ENCODE measurements at regions not wholly inside any gene's neighbourhood (a gene's known extent, or its start where the extent isn't known, plus 50 kb on each side); places are given as distances from the start of the nearest gene placed in this dataset.
"Not testable (repeated sequence)": the region's sequence is repeated elsewhere in the genome, so short reads cannot be mapped to it uniquely, and the experiment has no call there.

GRCh38 chr5:7274203-7274602 lies 121.7 kb upstream of the ADCY2 start:
- H3K4me1 ChIP-seq (ENCODE audit: control insufficient read depth, insufficient read depth, low read depth, low read length): no peaks in the 10 kb centered on the region
- no peak overlapping the region for H3K4me2 ChIP-seq (ENCODE audit: low read length, poor library complexity, severe bottlenecking)
- no peak overlapping the region for H4K8ac ChIP-seq (ENCODE audit: low read length)
- no peak overlapping the region for H2AK5ac ChIP-seq (ENCODE audit: low read length, severe bottlenecking)
- H3K4me3 ChIP-seq (ENCODE audit: insufficient read depth in 1 of 2, low read depth in 1 of 2, low read length in 2 of 2): no peak overlapping the region
- no peak overlapping the region for H3K4ac ChIP-seq (ENCODE audit: low read depth in 1 of 2, low read length in 2 of 2)
- 76% methylated on average over 6 of the region's 6 CpGs for WGBS
- H2AFZ ChIP-seq (ENCODE audit: low read depth, low read length): no peak overlapping the region
- no peak for DNase-seq
- no peak overlapping the region for H2BK15ac ChIP-seq (ENCODE audit: low read depth, poor library complexity, severe bottlenecking)
- H2BK12ac ChIP-seq (ENCODE audit: low read length in 2 of 2): no peak overlapping the region
- H2BK5ac ChIP-seq (ENCODE audit: low read depth, low read length, poor library complexity, severe bottlenecking): no peak overlapping the region
- H3K14ac ChIP-seq (ENCODE audit: low read length in 2 of 2): no peak overlapping the region
- H3K9me3 ChIP-seq (ENCODE audit: control insufficient read depth, low read length): no peaks in the 10 kb centered on the region
- H3K36me3 ChIP-seq (ENCODE audit: control insufficient read depth in 1 of 2, insufficient read depth in 2 of 2, low read depth in 1 of 2, low read length in 2 of 2): no peaks in the 10 kb centered on the region
- no peak overlapping the region for H2BK120ac ChIP-seq (ENCODE audit: low read depth, low read length)
- no peak overlapping the region for H4K91ac ChIP-seq (ENCODE audit: low read length)
- H3K18ac ChIP-seq (ENCODE audit: low read depth in 1 of 2, low read length in 2 of 2): no peak overlapping the region
- no peak overlapping the region for H3K9ac ChIP-seq (ENCODE audit: low read length)
- H3K79me1 ChIP-seq (replicated peaks; ENCODE audit: low read length, poor library complexity, severe bottlenecking): no peaks in the 10 kb centered on the region
- H3K27me3 ChIP-seq (ENCODE audit: control insufficient read depth in 1 of 2, insufficient read depth in 1 of 2, low read length in 2 of 2): no peaks in the 10 kb centered on the region
- H3K23ac ChIP-seq (ENCODE audit: low read length in 2 of 2): no peak overlapping the region
- no peak overlapping the region for H3K27ac ChIP-seq (ENCODE audit: low read length, poor library complexity, severe bottlenecking)

- not testable (repeated sequence) for H3K4ac ChIP-seq (ENCODE audit: low read depth in 1 of 2, low read length in 2 of 2); H3K4me2 ChIP-seq (ENCODE audit: low read length, poor library complexity, severe bottlenecking); H3K36me3 ChIP-seq (ENCODE audit: control insufficient read depth in 1 of 2, insufficient read depth in 2 of 2, low read depth in 1 of 2, low read length in 2 of 2); H3K14ac ChIP-seq (ENCODE audit: low read length in 2 of 2); H2BK15ac ChIP-seq (ENCODE audit: low read depth, poor library complexity, severe bottlenecking); H3K9ac ChIP-seq (ENCODE audit: low read length); H3K18ac ChIP-seq (ENCODE audit: low read depth in 1 of 2, low read length in 2 of 2); H3K27me3 ChIP-seq (ENCODE audit: control insufficient read depth in 1 of 2, insufficient read depth in 1 of 2, low read length in 2 of 2); H3K9me3 ChIP-seq (ENCODE audit: control insufficient read depth, low read length); H3K4me3 ChIP-seq (ENCODE audit: insufficient read depth in 1 of 2, low read depth in 1 of 2, low read length in 2 of 2); H4K91ac ChIP-seq (ENCODE audit: low read length); H2BK12ac ChIP-seq (ENCODE audit: low read length in 2 of 2); H3K4me1 ChIP-seq (ENCODE audit: control insufficient read depth, insufficient read depth, low read depth, low read length); H2AFZ ChIP-seq (ENCODE audit: low read depth, low read length); DNase-seq; H3K27ac ChIP-seq (ENCODE audit: low read length, poor library complexity, severe bottlenecking); H2BK5ac ChIP-seq (ENCODE audit: low read depth, low read length, poor library complexity, severe bottlenecking); H2AK5ac ChIP-seq (ENCODE audit: low read length, severe bottlenecking); H3K79me1 ChIP-seq (replicated peaks; ENCODE audit: low read length, poor library complexity, severe bottlenecking); H2BK120ac ChIP-seq (ENCODE audit: low read depth, low read length); H4K8ac ChIP-seq (ENCODE audit: low read length); H3K23ac ChIP-seq (ENCODE audit: low read length in 2 of 2)
- WGBS: 97% methylated on average over 45 of the region's 46 CpGs
Measured at GRCh38 chr5:7289634-7290033, 106.3 kb upstream of the ADCY2 start.

GRCh38 chr5:7297821-7298220 lies 98.1 kb upstream of the ADCY2 start:
- not testable (repeated sequence) for H3K9ac ChIP-seq (ENCODE audit: low read length); H4K8ac ChIP-seq (ENCODE audit: low read length); H3K4ac ChIP-seq (ENCODE audit: low read depth in 1 of 2, low read length in 2 of 2); H2BK15ac ChIP-seq (ENCODE audit: low read depth, poor library complexity, severe bottlenecking); H2BK120ac ChIP-seq (ENCODE audit: low read depth, low read length); H3K4me2 ChIP-seq (ENCODE audit: low read length, poor library complexity, severe bottlenecking); H3K14ac ChIP-seq (ENCODE audit: low read length in 2 of 2); H3K4me1 ChIP-seq (ENCODE audit: control insufficient read depth, insufficient read depth, low read depth, low read length); H4K91ac ChIP-seq (ENCODE audit: low read length); H2BK5ac ChIP-seq (ENCODE audit: low read depth, low read length, poor library complexity, severe bottlenecking); H3K27ac ChIP-seq (ENCODE audit: low read length, poor library complexity, severe bottlenecking); H3K18ac ChIP-seq (ENCODE audit: low read depth in 1 of 2, low read length in 2 of 2); H3K23ac ChIP-seq (ENCODE audit: low read length in 2 of 2); H3K36me3 ChIP-seq (ENCODE audit: control insufficient read depth in 1 of 2, insufficient read depth in 2 of 2, low read depth in 1 of 2, low read length in 2 of 2); H3K27me3 ChIP-seq (ENCODE audit: control insufficient read depth in 1 of 2, insufficient read depth in 1 of 2, low read length in 2 of 2); H2BK12ac ChIP-seq (ENCODE audit: low read length in 2 of 2); H2AK5ac ChIP-seq (ENCODE audit: low read length, severe bottlenecking); H3K4me3 ChIP-seq (ENCODE audit: insufficient read depth in 1 of 2, low read depth in 1 of 2, low read length in 2 of 2); H3K79me1 ChIP-seq (replicated peaks; ENCODE audit: low read length, poor library complexity, severe bottlenecking); DNase-seq; H2AFZ ChIP-seq (ENCODE audit: low read depth, low read length); H3K9me3 ChIP-seq (ENCODE audit: control insufficient read depth, low read length)
- WGBS: no CpG with 5 or more reads among the region's 8 CpGs

- H3K27ac ChIP-seq (ENCODE audit: low read length, poor library complexity, severe bottlenecking); H3K9me3 ChIP-seq (ENCODE audit: control insufficient read depth, low read length); H3K18ac ChIP-seq (ENCODE audit: low read depth in 1 of 2, low read length in 2 of 2); H3K4me2 ChIP-seq (ENCODE audit: low read length, poor library complexity, severe bottlenecking); H2AFZ ChIP-seq (ENCODE audit: low read depth, low read length); H3K4me3 ChIP-seq (ENCODE audit: insufficient read depth in 1 of 2, low read depth in 1 of 2, low read length in 2 of 2); DNase-seq; H3K14ac ChIP-seq (ENCODE audit: low read length in 2 of 2); H4K8ac ChIP-seq (ENCODE audit: low read length); H2BK15ac ChIP-seq (ENCODE audit: low read depth, poor library complexity, severe bottlenecking); H3K36me3 ChIP-seq (ENCODE audit: control insufficient read depth in 1 of 2, insufficient read depth in 2 of 2, low read depth in 1 of 2, low read length in 2 of 2); H4K91ac ChIP-seq (ENCODE audit: low read length); H3K4ac ChIP-seq (ENCODE audit: low read depth in 1 of 2, low read length in 2 of 2); H2BK12ac ChIP-seq (ENCODE audit: low read length in 2 of 2); H2BK120ac ChIP-seq (ENCODE audit: low read depth, low read length); H3K23ac ChIP-seq (ENCODE audit: low read length in 2 of 2); H3K9ac ChIP-seq (ENCODE audit: low read length); H3K79me1 ChIP-seq (replicated peaks; ENCODE audit: low read length, poor library complexity, severe bottlenecking); H3K27me3 ChIP-seq (ENCODE audit: control insufficient read depth in 1 of 2, insufficient read depth in 1 of 2, low read length in 2 of 2); H2AK5ac ChIP-seq (ENCODE audit: low read length, severe bottlenecking); H2BK5ac ChIP-seq (ENCODE audit: low read depth, low read length, poor library complexity, severe bottlenecking); H3K4me1 ChIP-seq (ENCODE audit: control insufficient read depth, insufficient read depth, low read depth, low read length): not testable (repeated sequence)
- 84% methylated on average over 9 of the region's 10 CpGs for WGBS
Measured at GRCh38 chr5:7299731-7300130, 96.2 kb upstream of the ADCY2 start.
